ENCODE measurements at regions not wholly inside any gene's neighbourhood (a gene's known extent, or its start where the extent isn't known, plus 50 kb on each side); places are given as distances from the start of the nearest gene placed in this dataset.
"Not testable (repeated sequence)": the region's sequence is repeated elsewhere in the genome, so short reads cannot be mapped to it uniquely, and the experiment has no call there.

GRCh38 chr2:75324861-75325284 is 125.6 kb upstream of the TACR1 start:
- no peak for FAIRE-seq

GRCh38 chr2:75324141-75324540 is 124.8 kb upstream of the TACR1 start:
- FAIRE-seq: no peak

GRCh38 chr2:75321599-75321922 is 122.2 kb upstream of the TACR1 start:
- no peak for FAIRE-seq

GRCh38 chr2:75320898-75321598 is 121.7 kb upstream of the TACR1 start:
- FAIRE-seq: no peak

GRCh38 chr2:75319951-75320350 is 120.6 kb upstream of the TACR1 start:
- no peak for FAIRE-seq

GRCh38 chr2:75317802-75318201 is 118.5 kb upstream of the TACR1 start:
- no peak for FAIRE-seq

- no peak for FAIRE-seq
Observed at GRCh38 chr2:75317316-75317715, 118.0 kb upstream of the TACR1 start.

GRCh38 chr2:75315436-75315835 is 116.1 kb upstream of the TACR1 start:
- FAIRE-seq: no peak

- FAIRE-seq: no peak
Observed at GRCh38 chr2:75311993-75312392, 112.7 kb upstream of the TACR1 start.

- FAIRE-seq: no peak
Observed at GRCh38 chr2:75311521-75311920, 112.2 kb upstream of the TACR1 start.

GRCh38 chr2:75310876-75311275 is 111.6 kb upstream of the TACR1 start:
- FAIRE-seq: no peak

- FAIRE-seq: no peak
Observed at GRCh38 chr2:75309596-75310463, 110.5 kb upstream of the TACR1 start.

- no peak for FAIRE-seq
Observed at GRCh38 chr2:75303227-75303626, 103.9 kb upstream of the TACR1 start.

- no peak for FAIRE-seq
Observed at GRCh38 chr2:75294362-75294761, 95.0 kb upstream of the TACR1 start.

- FAIRE-seq: no peak
Observed at GRCh38 chr2:75292826-75293225, 93.5 kb upstream of the TACR1 start.

- no peak for FAIRE-seq
Observed at GRCh38 chr2:75290600-75291150, 91.4 kb upstream of the TACR1 start.

- no peak for FAIRE-seq
Observed at GRCh38 chr2:75289771-75290170, 90.5 kb upstream of the TACR1 start.

- FAIRE-seq: not testable (repeated sequence)
Observed at GRCh38 chr2:75289178-75289577, 89.9 kb upstream of the TACR1 start.

GRCh38 chr2:75288760-75289159 is 89.4 kb upstream of the TACR1 start:
- no peak for FAIRE-seq

- FAIRE-seq: no peak
Observed at GRCh38 chr2:75287624-75288316, 88.5 kb upstream of the TACR1 start.

- FAIRE-seq: no peak
Observed at GRCh38 chr2:75284345-75284744, 85.0 kb upstream of the TACR1 start.

- no peak for FAIRE-seq
Observed at GRCh38 chr2:75278821-75279379, 79.6 kb upstream of the TACR1 start.

- FAIRE-seq: no peak
Observed at GRCh38 chr2:75278314-75278713, 79.0 kb upstream of the TACR1 start.

Measured in colon (tissue), 2 donors.